ENCODE measurements at regions not wholly inside any gene's neighbourhood (a gene's known extent, or its start where the extent isn't known, plus 50 kb on each side); places are given as distances from the start of the nearest gene placed in this dataset.

DNA sequence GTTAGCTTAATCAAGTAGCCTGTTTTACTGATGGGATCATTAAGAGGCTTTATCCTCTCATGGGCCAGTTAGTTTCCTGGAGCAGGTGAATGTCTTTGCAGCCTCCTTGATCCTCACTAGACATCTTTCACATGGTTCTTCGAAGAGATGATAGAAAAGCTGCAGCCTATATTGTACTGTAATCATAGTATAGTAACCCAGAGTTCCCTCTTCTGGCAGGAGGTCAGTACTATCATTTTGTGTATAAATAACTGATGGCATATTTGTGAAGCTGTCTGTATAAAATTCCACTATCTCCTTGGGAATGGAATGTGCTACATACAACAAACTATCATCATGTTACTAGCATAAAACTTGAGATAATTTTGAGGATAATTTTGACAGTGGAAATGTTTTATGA is 123.8 kb upstream of the PRPS1L1 start:
- FAIRE-seq, result no peak

GRCh38 chr7:18153183-18153748 is 125.6 kb upstream of the PRPS1L1 start:
- FAIRE-seq (no peak), DNase-seq (ENCODE audit: low spot score) (no peak)

More for the DNA sequence above, 123.8 kb upstream of the PRPS1L1 start:
- DNase-seq (ENCODE audit: low spot score), result peak; percentile 7

DNA sequence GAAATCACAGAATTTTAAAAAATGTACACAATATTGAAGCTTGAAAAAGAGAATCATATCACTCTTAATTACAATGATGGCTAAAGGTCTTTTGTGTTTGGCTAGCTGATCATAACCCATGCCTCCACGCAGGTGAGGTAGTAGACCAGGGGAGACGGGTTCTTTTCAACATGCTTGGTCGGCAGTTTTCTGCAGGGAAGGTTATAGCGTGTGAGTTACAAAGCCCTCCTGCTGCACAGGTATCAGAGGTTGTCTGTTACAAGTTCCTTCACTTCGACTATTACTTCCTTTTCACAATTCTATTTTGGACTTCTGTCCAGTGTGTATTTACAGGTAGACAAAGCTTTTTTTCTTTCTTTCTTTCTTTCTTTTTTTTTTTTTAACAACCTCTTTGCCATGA is 127.1 kb upstream of the PRPS1L1 start:
- DNase-seq (ENCODE audit: low spot score) (no peak), FAIRE-seq (no peak)

- FAIRE-seq (no peak), DNase-seq (ENCODE audit: low spot score) (no peak)
Measured at GRCh38 chr7:18157233-18157632, 129.6 kb upstream of the PRPS1L1 start.

DNA sequence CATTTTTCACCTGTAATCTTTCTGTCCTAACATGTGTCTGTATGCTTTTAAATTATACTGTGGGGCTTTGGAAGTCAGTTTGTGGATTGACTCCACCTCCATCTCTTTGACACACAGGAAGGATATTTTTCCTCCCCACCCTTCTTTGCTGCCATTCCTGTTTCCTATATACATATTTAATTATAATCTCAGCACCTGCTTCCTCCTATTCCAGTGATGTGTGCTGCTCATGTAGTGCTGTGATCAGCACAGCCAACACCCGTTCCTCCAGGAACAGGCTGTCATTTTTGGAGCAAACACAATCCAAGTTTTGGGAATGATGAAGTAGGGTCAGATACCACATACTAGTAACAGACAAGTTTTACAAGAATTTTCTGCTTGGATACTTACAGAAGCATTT is 135.0 kb upstream of the PRPS1L1 start:
- no peak for FAIRE-seq
- DNase-seq (ENCODE audit: low spot score), result no peak

DNA sequence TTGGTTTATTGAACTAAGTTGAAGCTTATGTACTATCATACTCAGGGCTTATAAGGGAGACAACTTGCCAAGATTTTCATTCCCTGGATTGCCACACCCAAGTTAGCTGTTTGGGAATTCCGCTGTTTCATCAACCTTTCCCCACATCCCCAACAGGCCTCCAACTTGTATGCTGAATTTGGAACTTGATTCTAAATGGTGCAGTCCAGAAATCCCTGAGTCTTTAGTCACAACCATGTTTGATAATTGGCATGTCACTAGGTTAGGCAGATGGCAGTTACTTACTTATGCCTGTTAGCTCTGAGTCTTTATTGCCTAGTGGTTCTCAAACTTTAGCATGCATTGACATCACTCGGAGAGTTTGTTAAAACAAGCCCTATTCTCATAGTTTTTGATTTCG is 135.4 kb upstream of the PRPS1L1 start:
- no peak for FAIRE-seq
- DNase-seq (ENCODE audit: low spot score), result no peak

GRCh38 chr7:18165166-18165565 is 137.5 kb upstream of the PRPS1L1 start:
- DNase-seq (ENCODE audit: low spot score) (no peak), FAIRE-seq (no peak)

GRCh38 chr7:18166002-18166401 is 138.4 kb upstream of the PRPS1L1 start:
- FAIRE-seq (no peak), DNase-seq (ENCODE audit: low spot score) (no peak)

GRCh38 chr7:18167815-18168214 is 140.2 kb upstream of the PRPS1L1 start:
- FAIRE-seq (no peak), DNase-seq (ENCODE audit: low spot score) (no peak)

- DNase-seq (ENCODE audit: low spot score) (no peak), FAIRE-seq (no peak)
Measured at GRCh38 chr7:18174996-18175395, 147.3 kb upstream of the PRPS1L1 start.

- DNase-seq (ENCODE audit: low spot score) (no peak), FAIRE-seq (no peak)
Measured at GRCh38 chr7:18175801-18176450, 148.3 kb upstream of the PRPS1L1 start.

DNA sequence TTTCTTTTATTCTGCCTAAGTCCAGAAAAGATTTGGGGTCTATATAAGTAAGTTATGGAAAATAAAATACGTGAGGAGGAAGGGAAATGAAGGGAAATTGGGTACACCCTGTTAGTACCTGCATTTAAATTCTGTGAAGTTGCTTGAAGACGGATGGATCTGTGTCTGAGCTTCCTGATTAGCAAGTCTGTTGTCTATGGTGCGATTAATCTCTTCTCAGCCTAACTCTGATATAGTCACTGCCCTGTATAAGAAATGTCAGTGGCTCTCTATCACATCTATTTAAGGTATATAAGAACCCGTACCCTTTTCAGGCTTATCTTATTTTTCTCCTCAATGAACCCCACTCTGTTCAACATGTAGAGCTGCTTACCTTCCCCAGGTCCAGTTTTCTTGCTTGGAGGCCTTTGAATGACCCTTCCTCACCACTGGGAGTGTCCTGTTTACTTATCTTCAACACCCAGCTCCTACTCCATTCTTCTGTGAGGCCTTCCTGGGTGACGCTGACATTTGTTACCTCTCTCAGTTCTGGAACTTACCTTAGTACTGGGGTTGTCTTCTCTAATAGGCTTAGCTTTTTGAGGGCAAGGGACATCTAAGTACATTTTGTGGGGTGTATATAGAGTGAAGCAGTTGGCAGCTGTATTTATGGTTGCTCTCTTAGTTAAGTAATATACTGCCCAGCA is 149.6 kb upstream of the PRPS1L1 start:
- DNase-seq (ENCODE audit: low spot score) (no peak), FAIRE-seq (no peak)

- DNase-seq (ENCODE audit: low spot score) (peak; percentile 47), FAIRE-seq (no peak)
Measured at GRCh38 chr7:18177815-18178660, 150.4 kb upstream of the PRPS1L1 start.

DNA sequence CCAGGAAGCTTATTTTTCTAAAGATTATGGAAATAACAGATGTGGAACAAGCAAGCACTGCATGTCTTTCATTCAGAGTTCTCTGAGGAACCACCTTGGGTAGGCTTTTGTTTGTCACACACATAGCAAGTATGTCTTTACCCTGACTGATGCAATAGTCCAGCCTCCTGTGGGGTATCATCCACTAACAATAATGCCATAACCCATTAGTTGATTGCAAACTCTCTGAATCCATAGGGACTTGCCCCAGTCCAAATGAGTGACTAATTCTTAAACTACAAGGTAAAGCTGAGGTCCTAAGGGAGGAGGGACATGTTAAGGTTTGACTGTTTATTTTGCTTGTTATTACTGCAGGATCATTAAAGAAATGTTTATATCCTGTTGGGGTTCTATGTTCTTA is 151.4 kb upstream of the PRPS1L1 start:
- FAIRE-seq (no peak), DNase-seq (ENCODE audit: low spot score) (no peak)

GRCh38 chr7:18180685-18181084 is 153.0 kb upstream of the PRPS1L1 start:
- no peak for FAIRE-seq

DNA sequence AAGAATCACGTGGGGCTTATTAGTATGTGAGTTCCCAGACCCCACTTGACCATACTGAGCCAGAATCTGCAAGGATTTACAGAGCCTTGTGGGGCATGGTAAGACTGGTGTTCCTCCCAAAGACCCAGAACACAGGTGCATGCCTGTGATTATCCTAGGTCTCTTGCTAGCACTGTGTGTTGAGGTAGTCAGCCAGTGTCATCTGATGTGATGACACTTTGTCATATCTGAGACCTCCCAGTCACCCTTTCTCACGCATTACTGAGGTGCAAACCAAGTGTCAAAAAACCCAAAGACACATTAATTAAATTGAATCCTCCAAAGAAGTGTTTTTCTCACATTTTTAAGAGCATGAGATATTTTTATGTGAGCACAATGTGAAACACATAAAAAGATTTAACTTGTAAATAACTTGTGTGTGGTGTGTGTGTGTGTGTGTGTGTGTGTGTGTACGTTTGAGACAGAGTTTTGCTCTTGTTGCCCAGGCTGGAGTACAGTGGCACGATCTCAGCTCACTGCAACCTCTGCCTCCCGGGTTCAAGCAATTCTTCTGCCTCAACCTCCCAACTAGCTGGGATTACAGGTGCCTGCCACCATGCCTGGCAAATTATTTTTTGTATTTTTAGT is 162.0 kb upstream of the PRPS1L1 start:
- FAIRE-seq, result no peak

More at GRCh38 chr7:18180685-18181084, 153.0 kb upstream of the PRPS1L1 start:
- no peak for DNase-seq (ENCODE audit: low spot score)

GRCh38 chr7:18191341-18191740 is 163.7 kb upstream of the PRPS1L1 start:
- DNase-seq (ENCODE audit: low spot score), result no peak
- no peak for FAIRE-seq

More for the DNA sequence above, 162.0 kb upstream of the PRPS1L1 start:
- DNase-seq (ENCODE audit: low spot score), result no peak

DNA sequence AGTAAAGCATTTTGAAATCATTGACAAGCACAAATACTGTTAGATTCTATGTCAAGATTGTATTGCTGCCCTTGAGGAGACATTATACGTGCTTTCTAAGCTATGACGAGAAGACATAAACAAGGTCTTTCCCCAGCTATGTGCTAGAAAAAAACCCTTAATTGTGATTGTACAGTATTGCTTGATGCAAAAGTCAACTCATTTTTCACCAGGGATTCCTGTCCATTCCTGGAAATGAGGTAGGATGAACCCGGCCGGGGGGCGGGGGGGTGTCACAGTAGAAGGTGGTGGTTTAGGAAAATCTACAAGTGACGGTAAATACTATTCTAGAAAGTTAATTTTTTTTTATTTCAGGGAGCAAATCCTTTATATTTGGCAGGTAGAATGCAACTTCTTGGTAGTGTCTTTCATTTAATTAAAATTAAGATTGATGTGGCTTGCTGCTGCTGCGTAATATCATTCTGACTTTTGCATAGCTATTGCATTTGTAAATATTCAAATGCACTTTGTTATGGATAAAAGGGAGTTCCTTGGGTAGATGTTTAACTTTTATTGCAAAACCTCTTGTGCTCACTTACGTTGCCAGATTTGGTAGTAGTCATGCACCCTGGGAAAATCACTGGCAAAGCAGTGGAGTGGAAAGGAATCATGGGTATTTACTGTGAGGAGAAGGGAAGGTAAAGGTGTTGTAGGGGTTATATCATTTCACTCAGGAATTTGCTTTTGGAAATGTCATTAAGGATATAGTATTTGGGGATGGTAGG is 164.4 kb upstream of the PRPS1L1 start:
- DNase-seq (ENCODE audit: low spot score) (no peak), FAIRE-seq (no peak)

- no peak for FAIRE-seq
Measured at GRCh38 chr7:18194616-18195015, 167.0 kb upstream of the PRPS1L1 start.

DNA sequence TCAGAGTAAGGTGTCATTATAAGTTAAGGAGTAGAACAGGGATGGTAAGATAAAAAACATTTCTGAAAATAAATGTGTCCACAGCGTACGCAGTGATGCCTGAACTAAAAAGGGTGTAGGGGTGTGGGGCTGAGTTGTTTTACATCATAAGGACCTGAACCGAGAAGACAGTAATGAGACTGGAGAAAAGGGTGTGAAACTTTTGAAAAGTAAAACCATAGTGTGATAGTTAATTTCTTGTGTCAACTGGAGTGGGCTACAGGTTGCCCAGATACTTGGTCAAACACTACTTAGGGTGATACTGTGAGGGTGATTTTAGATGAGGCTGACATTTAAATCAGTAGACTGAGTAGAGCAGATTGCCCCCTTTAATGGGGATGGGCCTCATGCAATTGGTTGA is 169.0 kb upstream of the PRPS1L1 start:
- FAIRE-seq (no peak), DNase-seq (ENCODE audit: low spot score) (no peak)

More at GRCh38 chr7:18194616-18195015, 167.0 kb upstream of the PRPS1L1 start:
- no peak for DNase-seq (ENCODE audit: low spot score)

GRCh38 chr7:18198868-18199267 is 171.2 kb upstream of the PRPS1L1 start:
- DNase-seq (ENCODE audit: low spot score) (no peak), FAIRE-seq (no peak)
